ENCODE measurements at regions not wholly inside any gene's neighbourhood (a gene's known extent, or its start where the extent isn't known, plus 50 kb on each side); places are given as distances from the start of the nearest gene placed in this dataset.
A peak's percentile ranks its signal among the peaks of the same experiment; 100 is the strongest.

- ATAC-seq: no peak
Observed at GRCh38 chr2:129071531-129071930, 752.9 kb upstream of the HS6ST1 start.

DNA sequence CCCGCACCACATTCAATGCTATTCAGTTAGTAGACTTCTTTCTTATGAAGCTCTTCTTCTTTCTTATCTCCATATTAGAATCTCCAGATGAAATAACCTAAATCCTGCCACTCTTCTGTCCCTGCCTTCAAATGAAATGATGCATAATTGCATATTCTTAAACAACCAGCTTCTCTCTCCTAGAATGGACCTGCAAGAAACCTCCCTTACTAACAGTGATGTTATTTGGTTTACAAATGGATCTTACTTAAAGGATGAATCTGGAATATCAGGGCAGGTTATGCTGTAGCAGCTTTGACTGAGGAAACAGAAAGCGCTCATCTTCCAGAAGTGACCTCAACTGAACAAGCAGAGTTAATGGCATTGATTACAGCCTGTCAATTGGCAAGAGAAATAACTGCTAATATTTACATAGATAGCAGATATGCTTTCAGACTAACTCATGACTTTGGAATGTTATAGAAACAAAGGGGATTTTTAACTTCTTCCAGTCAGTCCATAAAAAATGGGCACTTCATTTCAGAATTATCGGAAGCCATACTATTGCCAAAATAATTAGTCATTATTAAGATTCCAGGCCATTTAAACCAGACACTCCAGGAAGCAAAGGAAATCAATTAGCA, 755.7 kb upstream of the HS6ST1 start:
- intact Hi-C loops (cut with micrococcal nuclease): no loop called here
- Histone ChIP-seq H4K20me1 (ENCODE audit: low read length) (no peaks in the 10 kb centered on the region), H3K9me2 (replicated peaks; ENCODE audit: low read length) (no peaks in the 10 kb centered on the region), H3K4me3 (ENCODE audit: low read length) (no peak overlapping the region), H3K27ac (ENCODE audit: low read length) (no peak overlapping the region), H3K4me2 (ENCODE audit: low read length) (no peak overlapping the region), H3K4me1 (ENCODE audit: insufficient read depth, low read length) (no peaks in the 10 kb centered on the region), H3K27me3 (ENCODE audit: low read length) (no peaks in the 10 kb centered on the region), H2AFZ (ENCODE audit: low read length) (no peak overlapping the region), H3K9me3 (ENCODE audit: low read length) (no peaks in the 10 kb centered on the region), H3K79me2 (ENCODE audit: low read length) (no peaks in the 10 kb centered on the region), H3F3A (ENCODE audit: low read length, unreplicated experiment) (no peaks in the 10 kb centered on the region), H3K9ac (ENCODE audit: low read length) (no peak overlapping the region), H3K36me3 (ENCODE audit: low read depth, low read length) (no peaks in the 10 kb centered on the region)
- DNase-seq (peak; percentile 2), ATAC-seq (no peak)
- TF ChIP-seq, protein P1, sequence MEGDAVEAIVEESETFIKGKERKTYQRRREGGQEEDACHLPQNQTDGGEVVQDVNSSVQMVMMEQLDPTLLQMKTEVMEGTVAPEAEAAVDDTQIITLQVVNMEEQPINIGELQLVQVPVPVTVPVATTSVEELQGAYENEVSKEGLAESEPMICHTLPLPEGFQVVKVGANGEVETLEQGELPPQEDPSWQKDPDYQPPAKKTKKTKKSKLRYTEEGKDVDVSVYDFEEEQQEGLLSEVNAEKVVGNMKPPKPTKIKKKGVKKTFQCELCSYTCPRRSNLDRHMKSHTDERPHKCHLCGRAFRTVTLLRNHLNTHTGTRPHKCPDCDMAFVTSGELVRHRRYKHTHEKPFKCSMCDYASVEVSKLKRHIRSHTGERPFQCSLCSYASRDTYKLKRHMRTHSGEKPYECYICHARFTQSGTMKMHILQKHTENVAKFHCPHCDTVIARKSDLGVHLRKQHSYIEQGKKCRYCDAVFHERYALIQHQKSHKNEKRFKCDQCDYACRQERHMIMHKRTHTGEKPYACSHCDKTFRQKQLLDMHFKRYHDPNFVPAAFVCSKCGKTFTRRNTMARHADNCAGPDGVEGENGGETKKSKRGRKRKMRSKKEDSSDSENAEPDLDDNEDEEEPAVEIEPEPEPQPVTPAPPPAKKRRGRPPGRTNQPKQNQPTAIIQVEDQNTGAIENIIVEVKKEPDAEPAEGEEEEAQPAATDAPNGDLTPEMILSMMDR (conservative IDR thresholded peaks at IDR 0.05; ENCODE audit: low read depth, low read length): no peak
- TF ChIP-seq EZH2 (IDR thresholded peaks at IDR 0.05; ENCODE audit: low read length, unreplicated experiment) (no peak), EZH2phosphoT487 (IDR thresholded peaks at IDR 0.05; ENCODE audit: borderline replicate concordance, low read length) (no peak)
- BruUV-seq (replicated peaks): no TSS peak
- ChIA-PET CTCF (no interaction called here), POLR2A (ENCODE audit: unreplicated experiment) (no interaction called here)

More at GRCh38 chr2:129071531-129071930, 752.9 kb upstream of the HS6ST1 start:
- Histone ChIP-seq H3K36me3 (ENCODE audit: low read depth, low read length) (no peaks in the 10 kb centered on the region), H3K4me3 (ENCODE audit: low read length) (no peak overlapping the region), H3K27me3 (ENCODE audit: low read length) (no peaks in the 10 kb centered on the region), H3K4me2 (ENCODE audit: low read length) (no peak overlapping the region), H3K9me2 (replicated peaks; ENCODE audit: low read length) (no peaks in the 10 kb centered on the region), H3F3A (ENCODE audit: low read length, unreplicated experiment) (no peaks in the 10 kb centered on the region), H3K27ac (ENCODE audit: low read length) (no peak overlapping the region), H4K20me1 (ENCODE audit: low read length) (no peaks in the 10 kb centered on the region), H2AFZ (ENCODE audit: low read length) (no peak overlapping the region), H3K9ac (ENCODE audit: low read length) (no peak overlapping the region), H3K9me3 (ENCODE audit: low read length) (no peaks in the 10 kb centered on the region), H3K79me2 (ENCODE audit: low read length) (no peaks in the 10 kb centered on the region), H3K4me1 (ENCODE audit: insufficient read depth, low read length) (no peaks in the 10 kb centered on the region)
- ChIA-PET CTCF (no interaction called here), POLR2A (ENCODE audit: unreplicated experiment) (no interaction called here)
- BruUV-seq (replicated peaks): no TSS peak
- TF ChIP-seq EZH2 (IDR thresholded peaks at IDR 0.05; ENCODE audit: low read length, unreplicated experiment) (no peak), EZH2phosphoT487 (IDR thresholded peaks at IDR 0.05; ENCODE audit: borderline replicate concordance, low read length) (no peak)
- TF ChIP-seq, protein P1 (conservative IDR thresholded peaks at IDR 0.05; ENCODE audit: low read depth, low read length): no peak
- intact Hi-C loops (cut with micrococcal nuclease): no loop called here
- no peak for DNase-seq

GRCh38 chr2:129078548-129078947, 759.9 kb upstream of the HS6ST1 start:
- no peak overlapping the region for H2AFZ ChIP-seq (ENCODE audit: low read length)
- no peaks in the 10 kb centered on the region for H3K36me3 ChIP-seq (ENCODE audit: low read depth, low read length)
- H3K9ac ChIP-seq (ENCODE audit: low read length): no peak overlapping the region
- no peaks in the 10 kb centered on the region for H3K9me2 ChIP-seq (replicated peaks; ENCODE audit: low read length)
- no peak overlapping the region for H3K27ac ChIP-seq (ENCODE audit: low read length)
- no peak overlapping the region for H3K4me3 ChIP-seq (ENCODE audit: low read length)
- no peaks in the 10 kb centered on the region for H4K20me1 ChIP-seq (ENCODE audit: low read length)
- no peaks in the 10 kb centered on the region for H3K4me1 ChIP-seq (ENCODE audit: insufficient read depth, low read length)
- ChIA-PET CTCF (no interaction called here), POLR2A (ENCODE audit: unreplicated experiment) (no interaction called here)
- no peaks in the 10 kb centered on the region for H3K9me3 ChIP-seq (ENCODE audit: low read length)
- H3F3A ChIP-seq (ENCODE audit: low read length, unreplicated experiment): no peaks in the 10 kb centered on the region
- BruUV-seq (replicated peaks): no TSS peak
- DNase-seq (no peak), ATAC-seq (no peak)
- H3K4me2 ChIP-seq (ENCODE audit: low read length): no peak overlapping the region
- intact Hi-C loops (cut with micrococcal nuclease): no loop called here
- TF ChIP-seq, protein P1 (conservative IDR thresholded peaks at IDR 0.05; ENCODE audit: low read depth, low read length): no peak
- TF ChIP-seq EZH2phosphoT487 (IDR thresholded peaks at IDR 0.05; ENCODE audit: borderline replicate concordance, low read length): no peak
- no peak for TF ChIP-seq EZH2 (IDR thresholded peaks at IDR 0.05; ENCODE audit: low read length, unreplicated experiment)
- no peaks in the 10 kb centered on the region for H3K27me3 ChIP-seq (ENCODE audit: low read length)
- H3K79me2 ChIP-seq (ENCODE audit: low read length): no peaks in the 10 kb centered on the region
